HAP-1 (cell line): ENCODE measurements at regions not wholly inside any gene's neighbourhood (a gene's known extent, or its start where the extent isn't known, plus 50 kb on each side); places are given as distances from the start of the nearest gene placed in this dataset.

Experiments used
- DNase-seq, 2 experiments: peaks; one replicate each; pipeline ENCODE4 v3.0.0-alpha.2; 2016 to 2020; ENCODE audit warnings: low spot score in 2 of 2
- H3K27me3 ChIP-seq: fragments of 250-450 bp; sonication (Bioruptor Pico); 2 replicates; pipeline ENCODE4 v1.5.1; 2020; ENCODE audit warnings: low read depth, mild to moderate bottlenecking, moderate library complexity
- H3K36me3 ChIP-seq: fragments of 250-450 bp; sonication (Bioruptor Pico); replicated peaks from 2 replicates; pipeline ENCODE4 v1.5.1; 2020; ENCODE audit warnings: mild to moderate bottlenecking
- H3K4me1 ChIP-seq: fragments of 250-450 bp; sonication (Bioruptor Pico); 2 replicates; pipeline ENCODE4 v1.5.1; 2020; ENCODE audit warnings: mild to moderate bottlenecking
- H3K4me3 ChIP-seq: fragments of 250-450 bp; sonication (Bioruptor Pico); 2 replicates; pipeline ENCODE4 v1.5.1; 2020; ENCODE audit warnings: mild to moderate bottlenecking, moderate library complexity
- H3K9me3 ChIP-seq: fragments of 250-450 bp; sonication (Bioruptor Pico); 2 replicates; pipeline ENCODE4 v1.5.1; 2020; ENCODE audit warnings: mild to moderate bottlenecking, moderate library complexity
- in situ Hi-C: fragments of 300-500 bp; cut with MboI; formaldehyde crosslinking; loops from 3 replicates; pipeline ENCODE4 v1.14.3; 2020; ENCODE audit warnings: low sequenced_read_pairs, inconsistent platforms, mixed read lengths

GRCh38 chr3:159866201-159866746 lies 122.4 kb upstream of the IL12A start:
- no peak for DNase-seq
- Histone ChIP-seq H3K36me3 (no peaks in the 10 kb centered on the region), H3K4me1 (no peaks in the 10 kb centered on the region), H3K4me3 (no peak overlapping the region), H3K27me3 (no peaks in the 10 kb centered on the region), H3K9me3 (no peaks in the 10 kb centered on the region)
- in situ Hi-C loops, result no loop called here

GRCh38 chr3:159867372-159867771 lies 121.3 kb upstream of the IL12A start:
- DNase-seq, result no peak
- in situ Hi-C loops, result no loop called here
- H3K36me3 ChIP-seq, result no peaks in the 10 kb centered on the region
- no peaks in the 10 kb centered on the region for H3K9me3 ChIP-seq
- H3K4me3 ChIP-seq, result no peak overlapping the region
- no peaks in the 10 kb centered on the region for H3K27me3 ChIP-seq
- no peaks in the 10 kb centered on the region for H3K4me1 ChIP-seq

GRCh38 chr3:159870723-159871122 lies 117.9 kb upstream of the IL12A start:
- Histone ChIP-seq H3K4me3 (no peak overlapping the region), H3K4me1 (no peaks in the 10 kb centered on the region; the same call in 1 of the 2 replicates), H3K9me3 (no peaks in the 10 kb centered on the region), H3K27me3 (no peaks in the 10 kb centered on the region), H3K36me3 (no peaks in the 10 kb centered on the region)
- no peak for DNase-seq
- in situ Hi-C loops, result no loop called here

- Histone ChIP-seq H3K36me3 (no peaks in the 10 kb centered on the region), H3K4me3 (no peak overlapping the region), H3K27me3 (no peaks in the 10 kb centered on the region), H3K9me3 (no peaks in the 10 kb centered on the region), H3K4me1 (no peaks in the 10 kb centered on the region; the same call in 1 of the 2 replicates)
- no peak for DNase-seq
- in situ Hi-C loops, result no loop called here
These were observed 116.1 kb upstream of the IL12A start for GRCh38 chr3:159872374-159873109.

- Histone ChIP-seq H3K27me3 (no peaks in the 10 kb centered on the region), H3K36me3 (0 out of 2 replicates have a peak, but pooled peaks cover 2% of the 10 kb centered on the region), H3K4me3 (no peak overlapping the region), H3K9me3 (no peaks in the 10 kb centered on the region), H3K4me1 (no peaks in the 10 kb centered on the region; the same call in 1 of the 2 replicates)
- in situ Hi-C loops, result no loop called here
- no peak for DNase-seq
These were observed 113.5 kb upstream of the IL12A start for GRCh38 chr3:159875116-159875515.

GRCh38 chr3:159877924-159878323 lies 110.7 kb upstream of the IL12A start:
- no peaks in the 10 kb centered on the region for H3K27me3 ChIP-seq
- no peak overlapping the region for H3K4me3 ChIP-seq
- in situ Hi-C loops, result no loop called here
- no peaks in the 10 kb centered on the region for H3K9me3 ChIP-seq
- H3K4me1 ChIP-seq, result no peaks in the 10 kb centered on the region; the same call in 1 of the 2 replicates
- 0 out of 2 replicates have a peak, but pooled peaks cover 2% of the 10 kb centered on the region for H3K36me3 ChIP-seq
- no peak for DNase-seq

- no peaks in the 10 kb centered on the region for H3K4me1 ChIP-seq
- 0 out of 2 replicates have a peak, but pooled peaks cover 2% of the 10 kb centered on the region for H3K36me3 ChIP-seq
- no peaks in the 10 kb centered on the region for H3K27me3 ChIP-seq
- no peaks in the 10 kb centered on the region for H3K9me3 ChIP-seq
- no peak overlapping the region for H3K4me3 ChIP-seq
- DNase-seq, result no peak
- in situ Hi-C loops, result no loop called here
These were observed 109.5 kb upstream of the IL12A start for GRCh38 chr3:159879146-159879545.

- H3K9me3 ChIP-seq, result no peaks in the 10 kb centered on the region
- H3K4me1 ChIP-seq, result no peaks in the 10 kb centered on the region
- in situ Hi-C loops, result no loop called here
- H3K4me3 ChIP-seq, result no peak overlapping the region
- H3K27me3 ChIP-seq, result no peaks in the 10 kb centered on the region
- DNase-seq, result no peak
- H3K36me3 ChIP-seq, result 0 out of 2 replicates have a peak, but pooled peaks cover 2% of the 10 kb centered on the region
These were observed 109.0 kb upstream of the IL12A start for GRCh38 chr3:159879598-159879997.

- H3K9me3 ChIP-seq, result no peaks in the 10 kb centered on the region
- no peak overlapping the region for H3K4me3 ChIP-seq
- H3K4me1 ChIP-seq, result no peaks in the 10 kb centered on the region
- no peaks in the 10 kb centered on the region for H3K27me3 ChIP-seq
- in situ Hi-C loops, result loop anchor here (5.0 kb wide), 1 partner anchor 121 kb away; no protein-coding TSS in a partner anchor
- H3K36me3 ChIP-seq, result 0 out of 2 replicates have a peak, but pooled peaks cover 2% of the 10 kb centered on the region
- no peak for DNase-seq
These were observed 107.4 kb upstream of the IL12A start for GRCh38 chr3:159881208-159881607.

- no peak overlapping the region for H3K4me3 ChIP-seq
- 0 out of 2 replicates have a peak, but pooled peaks cover 2% of the 10 kb centered on the region for H3K36me3 ChIP-seq
- DNase-seq, result no peak
- H3K9me3 ChIP-seq, result no peaks in the 10 kb centered on the region
- H3K4me1 ChIP-seq, result no peaks in the 10 kb centered on the region
- in situ Hi-C loops, result loop anchor here (5.0 kb wide), 1 partner anchor 120 kb away; no protein-coding TSS in a partner anchor
- H3K27me3 ChIP-seq, result no peaks in the 10 kb centered on the region
These were observed 106.8 kb upstream of the IL12A start for GRCh38 chr3:159881828-159882309.

- DNase-seq, result no peak
- Histone ChIP-seq H3K36me3 (0 out of 2 replicates have a peak, but pooled peaks cover 2% of the 10 kb centered on the region), H3K27me3 (no peaks in the 10 kb centered on the region), H3K9me3 (no peaks in the 10 kb centered on the region), H3K4me3 (no peak overlapping the region), H3K4me1 (no peaks in the 10 kb centered on the region)
- in situ Hi-C loops, result loop anchor here (5.0 kb wide), 1 partner anchor 120 kb away; no protein-coding TSS in a partner anchor
These were observed 106.3 kb upstream of the IL12A start for GRCh38 chr3:159882367-159882766.

GRCh38 chr3:159882790-159883779 lies 105.5 kb upstream of the IL12A start:
- H3K4me3 ChIP-seq, result no peak overlapping the region
- no peaks in the 10 kb centered on the region for H3K4me1 ChIP-seq
- in situ Hi-C loops, result loop anchor here (5.0 kb wide), 1 partner anchor 119 kb away; no protein-coding TSS in a partner anchor
- no peaks in the 10 kb centered on the region for H3K27me3 ChIP-seq
- DNase-seq, result no peak
- H3K9me3 ChIP-seq, result no peaks in the 10 kb centered on the region
- 0 out of 2 replicates have a peak, but pooled peaks cover 2% of the 10 kb centered on the region for H3K36me3 ChIP-seq
